ENCODE measurements at regions not wholly inside any gene's neighbourhood (a gene's known extent, or its start where the extent isn't known, plus 50 kb on each side); places are given as distances from the start of the nearest gene placed in this dataset.

GRCh38 chr15:95021816-95022215 is 790.5 kb downstream of the MCTP2 start:
- Histone ChIP-seq H3K27me3 (ENCODE audit: insufficient read depth, poor library complexity, severe bottlenecking) (no peaks in the 10 kb centered on the region), H3K27ac (replicated peaks) (no peak overlapping the region), H3K4me3 (replicated peaks; ENCODE audit: insufficient read depth, low read length) (no peak overlapping the region)
- no peak for DNase-seq (ENCODE audit: low read depth in 1 of 2, low spot score in 1 of 2)
- TF ChIP-seq, protein P1, sequence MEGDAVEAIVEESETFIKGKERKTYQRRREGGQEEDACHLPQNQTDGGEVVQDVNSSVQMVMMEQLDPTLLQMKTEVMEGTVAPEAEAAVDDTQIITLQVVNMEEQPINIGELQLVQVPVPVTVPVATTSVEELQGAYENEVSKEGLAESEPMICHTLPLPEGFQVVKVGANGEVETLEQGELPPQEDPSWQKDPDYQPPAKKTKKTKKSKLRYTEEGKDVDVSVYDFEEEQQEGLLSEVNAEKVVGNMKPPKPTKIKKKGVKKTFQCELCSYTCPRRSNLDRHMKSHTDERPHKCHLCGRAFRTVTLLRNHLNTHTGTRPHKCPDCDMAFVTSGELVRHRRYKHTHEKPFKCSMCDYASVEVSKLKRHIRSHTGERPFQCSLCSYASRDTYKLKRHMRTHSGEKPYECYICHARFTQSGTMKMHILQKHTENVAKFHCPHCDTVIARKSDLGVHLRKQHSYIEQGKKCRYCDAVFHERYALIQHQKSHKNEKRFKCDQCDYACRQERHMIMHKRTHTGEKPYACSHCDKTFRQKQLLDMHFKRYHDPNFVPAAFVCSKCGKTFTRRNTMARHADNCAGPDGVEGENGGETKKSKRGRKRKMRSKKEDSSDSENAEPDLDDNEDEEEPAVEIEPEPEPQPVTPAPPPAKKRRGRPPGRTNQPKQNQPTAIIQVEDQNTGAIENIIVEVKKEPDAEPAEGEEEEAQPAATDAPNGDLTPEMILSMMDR (IDR thresholded peaks at IDR 0.05; ENCODE audit: insufficient read depth, low read length), result no peak
- TF ChIP-seq SPI1 (IDR thresholded peaks at IDR 0.05; ENCODE audit: borderline replicate concordance, low read depth), result no peak
- TF ChIP-seq GABPA (IDR thresholded peaks at IDR 0.05; ENCODE audit: low read depth), result no peak
- TF ChIP-seq POLR2AphosphoS5 (IDR thresholded peaks at IDR 0.05; ENCODE audit: low read depth), result no peak
- no peak for TF ChIP-seq REST (IDR thresholded peaks at IDR 0.05; ENCODE audit: insufficient replicate concordance, low read depth)

DNA sequence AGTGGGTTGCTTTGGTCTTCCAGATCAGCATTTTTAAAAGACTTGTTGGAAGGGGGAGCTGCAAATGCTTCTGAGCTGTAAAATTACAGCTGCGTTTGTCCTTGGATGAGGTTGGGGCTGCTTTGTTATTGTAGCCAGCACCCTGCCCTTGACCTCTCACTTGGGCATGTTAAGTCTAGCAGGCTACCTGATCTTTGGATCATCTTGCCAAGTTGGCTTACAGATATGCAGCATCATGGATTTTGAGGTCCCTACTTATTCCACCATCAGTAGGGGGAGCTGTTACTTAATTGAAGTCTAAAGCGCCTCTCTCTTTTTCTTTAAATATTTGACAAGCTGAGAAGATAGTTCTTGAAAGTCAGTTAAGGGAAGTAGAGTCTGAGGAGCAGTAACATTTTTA is 793.0 kb downstream of the MCTP2 start:
- Histone ChIP-seq H3K4me3 (replicated peaks; ENCODE audit: insufficient read depth, low read length) (no peak overlapping the region), H3K27me3 (ENCODE audit: insufficient read depth, poor library complexity, severe bottlenecking) (no peaks in the 10 kb centered on the region), H3K27ac (replicated peaks) (no peak overlapping the region)
- DNase-seq (ENCODE audit: low read depth in 1 of 2, low spot score in 1 of 2), result peak in 1 of 2 experiments; percentile 4
- TF ChIP-seq POLR2AphosphoS5 (IDR thresholded peaks at IDR 0.05; ENCODE audit: low read depth) (no peak), GABPA (IDR thresholded peaks at IDR 0.05; ENCODE audit: low read depth) (no peak), SPI1 (IDR thresholded peaks at IDR 0.05; ENCODE audit: borderline replicate concordance, low read depth) (no peak)
- TF ChIP-seq, protein P1 (IDR thresholded peaks at IDR 0.05; ENCODE audit: insufficient read depth, low read length), result peak; percentile 11

DNA sequence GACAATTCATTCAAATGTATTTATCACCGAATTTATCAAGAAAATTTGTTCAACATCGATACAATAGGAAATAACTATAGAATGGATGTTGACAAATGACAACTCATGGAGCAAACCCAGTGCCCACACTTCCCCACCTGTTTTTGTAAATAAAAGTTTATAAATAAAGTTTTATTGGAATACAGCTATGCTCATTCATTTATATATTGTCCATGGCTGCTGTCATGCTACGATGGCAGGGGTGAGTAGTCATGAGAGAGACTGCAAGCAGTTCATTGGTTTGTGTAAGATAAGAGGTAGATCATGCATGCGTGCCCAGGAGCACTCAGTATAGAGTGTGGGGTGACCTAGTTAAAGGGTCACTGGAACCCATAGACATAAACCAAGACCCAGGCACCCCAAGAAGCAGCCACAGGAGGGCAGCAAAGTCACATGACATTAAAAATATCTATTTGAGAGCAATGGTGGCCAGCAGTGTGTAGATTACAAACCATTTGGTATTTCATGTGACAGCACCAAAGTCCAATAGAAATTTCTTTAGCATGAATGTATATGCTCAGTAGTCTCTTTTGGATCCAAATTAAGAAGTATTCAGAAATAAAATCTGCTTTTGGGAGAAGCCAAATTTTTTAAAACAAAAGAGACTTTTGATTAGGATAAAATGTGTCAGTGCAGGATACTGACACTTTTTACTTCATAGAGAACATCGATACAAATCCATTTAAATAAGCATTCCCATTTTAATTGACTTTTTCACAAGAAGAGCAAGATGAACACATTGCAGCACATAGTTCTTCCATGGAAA is 794.8 kb downstream of the MCTP2 start:
- peak in 1 of 2 experiments; percentile 59 for DNase-seq (ENCODE audit: low read depth in 1 of 2, low spot score in 1 of 2)
- Histone ChIP-seq H3K27ac (replicated peaks) (no peak overlapping the region), H3K4me3 (replicated peaks; ENCODE audit: insufficient read depth, low read length) (no peak overlapping the region), H3K27me3 (ENCODE audit: insufficient read depth, poor library complexity, severe bottlenecking) (no peaks in the 10 kb centered on the region)
- TF ChIP-seq GABPA (IDR thresholded peaks at IDR 0.05; ENCODE audit: low read depth), result no peak
- TF ChIP-seq, protein P1 (IDR thresholded peaks at IDR 0.05; ENCODE audit: insufficient read depth, low read length), result peak; percentile 36

DNA sequence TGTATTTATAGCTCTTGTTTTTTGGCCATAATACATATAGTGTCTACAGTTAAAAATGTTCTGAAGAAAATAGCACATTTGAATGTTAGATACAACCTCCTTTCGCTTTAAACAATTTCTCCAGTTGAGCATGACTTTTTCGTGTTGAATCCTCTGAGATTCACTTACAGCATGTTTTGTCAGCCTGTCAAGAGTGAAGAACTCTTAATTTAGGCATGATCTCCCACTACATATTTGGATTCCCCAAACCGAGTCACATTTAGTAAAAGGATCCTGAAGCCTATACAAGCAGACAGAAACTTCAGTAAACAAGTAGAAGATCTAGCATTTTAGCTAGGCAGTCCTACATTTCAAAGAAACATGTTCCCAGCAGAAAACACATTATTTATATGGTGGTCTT is 796.6 kb downstream of the MCTP2 start:
- no peak overlapping the region for H3K27ac ChIP-seq (replicated peaks)

More for the DNA sequence above, 796.6 kb downstream of the MCTP2 start:
- no peak for DNase-seq (ENCODE audit: low read depth in 1 of 2, low spot score in 1 of 2)
- H3K4me3 ChIP-seq (replicated peaks; ENCODE audit: insufficient read depth, low read length), result no peak overlapping the region
- TF ChIP-seq POLR2AphosphoS5 (IDR thresholded peaks at IDR 0.05; ENCODE audit: low read depth) (no peak), GABPA (IDR thresholded peaks at IDR 0.05; ENCODE audit: low read depth) (no peak), REST (IDR thresholded peaks at IDR 0.05; ENCODE audit: insufficient replicate concordance, low read depth) (no peak), SPI1 (IDR thresholded peaks at IDR 0.05; ENCODE audit: borderline replicate concordance, low read depth) (no peak)
- TF ChIP-seq, protein P1 (IDR thresholded peaks at IDR 0.05; ENCODE audit: insufficient read depth, low read length), result no peak
- H3K27me3 ChIP-seq (ENCODE audit: insufficient read depth, poor library complexity, severe bottlenecking), result no peaks in the 10 kb centered on the region
